HG03159 (cell line): ENCODE measurements at regions not wholly inside any gene's neighbourhood (a gene's known extent, or its start where the extent isn't known, plus 50 kb on each side); places are given as distances from the start of the nearest gene placed in this dataset.
A peak's percentile ranks its signal among the peaks of the same experiment; 100 is the strongest.

Source experiments
- ATAC-seq: cut with Tn5 transposase; IDR thresholded peaks from one replicate; pipeline ENCODE4 v1.9.1; 2021; ENCODE audit warnings: mild to moderate bottlenecking, moderate library complexity; ENCODE audit not compliant: unreplicated experiment

GRCh38 chr5:66306105-66306843 lies 162.2 kb downstream of the SREK1 start:
- peak; percentile 83 for ATAC-seq

- no peak for ATAC-seq
Measured at GRCh38 chr5:66306844-66307315, 162.8 kb downstream of the SREK1 start.

- peak; percentile 71 for ATAC-seq
Measured at GRCh38 chr5:66307647-66308241, 163.6 kb downstream of the SREK1 start.

GRCh38 chr5:66312266-66312665 lies 168.2 kb downstream of the SREK1 start:
- ATAC-seq, result no peak

GRCh38 chr5:66315784-66316183 lies 171.7 kb downstream of the SREK1 start:
- no peak for ATAC-seq

- ATAC-seq, result no peak
Measured at GRCh38 chr5:66322786-66323528, 178.9 kb downstream of the SREK1 start.

GRCh38 chr5:66323529-66323895 lies 179.4 kb downstream of the SREK1 start:
- no peak for ATAC-seq

GRCh38 chr5:66324357-66324756 lies 180.3 kb downstream of the SREK1 start:
- ATAC-seq, result no peak

GRCh38 chr5:66326276-66326675 lies 182.2 kb downstream of the SREK1 start:
- ATAC-seq, result no peak

GRCh38 chr5:66327008-66327407 lies 182.9 kb downstream of the SREK1 start:
- no peak for ATAC-seq

- ATAC-seq, result no peak
Measured at GRCh38 chr5:66329078-66329477, 185.0 kb downstream of the SREK1 start.

- ATAC-seq, result no peak
Measured at GRCh38 chr5:66333192-66333591, 189.1 kb downstream of the SREK1 start.

GRCh38 chr5:66337626-66338226 lies 193.6 kb downstream of the SREK1 start:
- ATAC-seq, result no peak

GRCh38 chr5:66338828-66339227 lies 194.7 kb downstream of the SREK1 start:
- no peak for ATAC-seq

GRCh38 chr5:66339896-66340295 lies 195.8 kb downstream of the SREK1 start:
- ATAC-seq, result no peak

GRCh38 chr5:66340786-66341185 lies 196.7 kb downstream of the SREK1 start:
- no peak for ATAC-seq

- no peak for ATAC-seq
Measured at GRCh38 chr5:66342341-66342880, 198.3 kb downstream of the SREK1 start.

GRCh38 chr5:66343370-66344071 lies 199.4 kb downstream of the SREK1 start:
- ATAC-seq, result no peak

GRCh38 chr5:66344544-66344943 lies 200.4 kb downstream of the SREK1 start:
- ATAC-seq, result no peak

- ATAC-seq, result no peak
Measured at GRCh38 chr5:66345281-66345680, 201.2 kb downstream of the SREK1 start.

GRCh38 chr5:66346869-66347268 lies 202.8 kb downstream of the SREK1 start:
- ATAC-seq, result no peak
